CD14-positive monocyte (primary cell): ENCODE measurements at regions not wholly inside any gene's neighbourhood (a gene's known extent, or its start where the extent isn't known, plus 50 kb on each side); places are given as distances from the start of the nearest gene placed in this dataset.

Experiments used
- DNase-seq, 3 donors: peaks; one replicate each; pipeline ENCODE4 v3.0.0-alpha.2; 2011 to 2022
- H2AFZ ChIP-seq: 2 replicates; pipeline ENCODE4 v1.6.0; 2012; ENCODE audit warnings: mild to moderate bottlenecking, low read depth, low read length, inconsistent platforms; ENCODE audit not compliant: insufficient read depth, poor library complexity, severe bottlenecking
- H3K27ac ChIP-seq, 2 donors: 1 replicate in 1 of 2; 2 replicates in 1 of 2; pipeline ENCODE4 v1.5.1; 2012 to 2013; ENCODE audit warnings: low read length in 2 of 2, control low read depth in 1 of 2, inconsistent platforms in 1 of 2, low read depth in 1 of 2, mild to moderate bottlenecking in 1 of 2
- H3K27me3 ChIP-seq, 2 donors: one replicate each; pipeline versions ENCODE4 v1.6.0 to v1.6.1; 2011 to 2013; ENCODE audit warnings: low read length in 2 of 2; ENCODE audit not compliant: control insufficient read depth in 2 of 2, insufficient read depth in 2 of 2
- H3K36me3 ChIP-seq, 2 donors: replicated peaks in 1 of 2; 1 replicate in 1 of 2; 2 replicates in 1 of 2; pipeline versions ENCODE4 v1.5.1 to v1.6.1; 2012 to 2013; ENCODE audit warnings: low read length in 2 of 2, control low read depth in 1 of 2, inconsistent platforms in 1 of 2, mild to moderate bottlenecking in 1 of 2; ENCODE audit not compliant: insufficient read depth in 2 of 2, control insufficient read depth in 1 of 2
- H3K4me1 ChIP-seq, 2 donors: 1 replicate in 1 of 2; 2 replicates in 1 of 2; pipeline versions ENCODE4 v1.5.1 to v1.6.1; 2012 to 2013; ENCODE audit warnings: low read length in 2 of 2, control low read depth in 1 of 2, inconsistent platforms in 1 of 2, mild to moderate bottlenecking in 1 of 2, moderate library complexity in 1 of 2; ENCODE audit not compliant: insufficient read depth in 2 of 2, control insufficient read depth in 1 of 2
- H3K4me2 ChIP-seq: replicated peaks from 2 replicates; pipeline ENCODE3; 2012; ENCODE audit warnings: low read length, moderate library complexity, mild to moderate bottlenecking; ENCODE audit not compliant: poor library complexity, severe bottlenecking; ENCODE audit errors: extremely low read depth
- H3K4me3 ChIP-seq, 3 experiments: fragments of 200-600 bp in 1 of 3; sonication (generic) in 1 of 3; replicated peaks in 1 of 3; 1 replicate in 2 of 3; 2 replicates in 1 of 3; pipeline ENCODE4 v1.5.1; 2011 to 2013; ENCODE audit warnings: low read length in 3 of 3, mild to moderate bottlenecking in 3 of 3, control low read depth in 2 of 3, low read depth in 2 of 3, inconsistent platforms in 1 of 3, moderate library complexity in 1 of 3
- H3K79me2 ChIP-seq: 2 replicates; pipeline ENCODE4 v1.6.0; 2012; ENCODE audit warnings: mild to moderate bottlenecking, control low read depth, inconsistent platforms, low read length, moderate library complexity; ENCODE audit not compliant: insufficient read depth
- H3K9ac ChIP-seq: 2 replicates; pipeline ENCODE4 v1.6.0; 2017; ENCODE audit warnings: low read length, mild to moderate bottlenecking; ENCODE audit not compliant: insufficient read depth, poor library complexity, severe bottlenecking
- H3K9me3 ChIP-seq, 2 donors: replicated peaks in 1 of 2; 1 replicate in 1 of 2; 2 replicates in 1 of 2; pipeline versions ENCODE4 v1.5.1 to v1.6.1; 2012 to 2013; ENCODE audit warnings: low read length in 2 of 2, control low read depth in 1 of 2; ENCODE audit not compliant: control insufficient read depth in 1 of 2, insufficient read depth in 1 of 2
- H4K20me1 ChIP-seq: 2 replicates; pipeline ENCODE4 v1.6.0; 2012; ENCODE audit warnings: mild to moderate bottlenecking, low read length, control low read depth, moderate library complexity; ENCODE audit not compliant: insufficient read depth
- H3K27ac Mint-ChIP-seq, 7 donors: one replicate each; pipeline ENCODE4 v1.8.0; 2020; ENCODE audit warnings: mild to moderate bottlenecking in 7 of 7, mixed read lengths in 7 of 7, moderate library complexity in 6 of 7, inconsistent platforms in 2 of 7
- H3K27me3 Mint-ChIP-seq, 3 donors: one replicate each; pipeline ENCODE4 v1.8.0; 2021 to 2022; ENCODE audit warnings: low read depth in 3 of 3, mild to moderate bottlenecking in 3 of 3, mixed read lengths in 3 of 3, moderate library complexity in 3 of 3, inconsistent platforms in 1 of 3
- H3K36me3 Mint-ChIP-seq, 2 donors: one replicate each; pipeline ENCODE4 v1.8.0; 2020; ENCODE audit warnings: mixed read lengths in 2 of 2, inconsistent platforms in 1 of 2, mild to moderate bottlenecking in 1 of 2
- H3K4me1 Mint-ChIP-seq: one replicate; pipeline ENCODE4 v1.8.0; 2020; ENCODE audit warnings: mild to moderate bottlenecking, mixed read lengths
- H3K4me3 Mint-ChIP-seq, 2 donors: one replicate each; pipeline ENCODE4 v1.8.0; 2020; ENCODE audit warnings: mild to moderate bottlenecking in 2 of 2, mixed read lengths in 2 of 2, moderate library complexity in 1 of 2
- H3K9me3 Mint-ChIP-seq, 7 donors: one replicate each; pipeline ENCODE4 v1.8.0; 2020 to 2022; ENCODE audit warnings: mixed read lengths in 7 of 7, mild to moderate bottlenecking in 6 of 7, moderate library complexity in 6 of 7, inconsistent platforms in 2 of 7
- CTCF ChIP-seq: fragments of 200-600 bp; IDR thresholded peaks from one replicate; pipeline ENCODE4 v1.8.0; 2022; ENCODE audit warnings: antibody characterized with exemption, mild to moderate bottlenecking
- WGBS: methylation state at CpG from one replicate; pipeline ENCODE4 v1.1.5; 2013; ENCODE audit warnings: missing lambda C conversion rate; ENCODE audit not compliant: insufficient coverage; 5-methylcytosine and 5-hydroxymethylcytosine counted together
- intact Hi-C, 2 donors: fragments of 100-400 bp; cut with micrococcal nuclease; formaldehyde crosslinking; loops; one replicate each; pipeline versions ENCODE4 v1.15.0 to v1.15.1; 2023

GRCh38 chr12:4984344-4984743 lies 59.3 kb upstream of the KCNA5 start:
- Histone ChIP-seq H3K4me2 (no peak overlapping the region), H4K20me1 (no peaks in the 10 kb centered on the region), H3K36me3 (no peaks in the 10 kb centered on the region), H3K9me3 (no peaks in the 10 kb centered on the region), H3K4me1 (no peaks in the 10 kb centered on the region), H3K9ac (no peak overlapping the region), H3K4me3 (no peak overlapping the region), H3K27ac (no peak overlapping the region), H3K79me2 (no peaks in the 10 kb centered on the region), H3K27me3 (no peaks in the 10 kb centered on the region), H2AFZ (no peak overlapping the region)
- Mint-ChIP-seq H3K9me3 (no peaks in the 10 kb centered on the region), H3K27me3 (peaks cover 4 to 12% (median 6%) of the 10 kb centered on the region in 3 donors), H3K4me3 (no peak overlapping the region), H3K36me3 (no peaks in the 10 kb centered on the region), H3K27ac (no peak overlapping the region), H3K4me1 (peaks cover 3% of the 10 kb centered on the region)
- WGBS = 100% methylated on average over 1 of the region's 2 CpGs
- no peak for TF ChIP-seq CTCF
- intact Hi-C loops = no loop called here
- no peak for DNase-seq

- Histone ChIP-seq H3K4me2 (no peak overlapping the region), H2AFZ (no peak overlapping the region), H3K9ac (no peak overlapping the region), H3K36me3 (no peaks in the 10 kb centered on the region), H3K9me3 (no peaks in the 10 kb centered on the region), H3K4me3 (no peak overlapping the region), H3K27ac (no peak overlapping the region), H3K27me3 (no peaks in the 10 kb centered on the region), H3K79me2 (no peaks in the 10 kb centered on the region), H4K20me1 (no peaks in the 10 kb centered on the region), H3K4me1 (no peaks in the 10 kb centered on the region)
- peaks cover 3% of the 10 kb centered on the region for H3K4me1 Mint-ChIP-seq
- TF ChIP-seq CTCF = no peak
- H3K27me3 Mint-ChIP-seq = peaks cover 4 to 9% (median 6%) of the 10 kb centered on the region in 3 donors
- intact Hi-C loops = no loop called here
- no peak for DNase-seq
- H3K36me3 Mint-ChIP-seq = no peaks in the 10 kb centered on the region
- no peaks in the 10 kb centered on the region for H3K9me3 Mint-ChIP-seq
- H3K4me3 Mint-ChIP-seq = no peak overlapping the region
- H3K27ac Mint-ChIP-seq = no peak overlapping the region
- 86% methylated on average over 7 of the region's 7 CpGs for WGBS
Observed at GRCh38 chr12:4984971-4985370, 58.7 kb upstream of the KCNA5 start.
